ENCODE measurements at regions not wholly inside any gene's neighbourhood (a gene's known extent, or its start where the extent isn't known, plus 50 kb on each side); places are given as distances from the start of the nearest gene placed in this dataset.

- no peak overlapping the region for H3K4me3 ChIP-seq (ENCODE audit: low read depth, low read length)
- TF ChIP-seq, protein P1, sequence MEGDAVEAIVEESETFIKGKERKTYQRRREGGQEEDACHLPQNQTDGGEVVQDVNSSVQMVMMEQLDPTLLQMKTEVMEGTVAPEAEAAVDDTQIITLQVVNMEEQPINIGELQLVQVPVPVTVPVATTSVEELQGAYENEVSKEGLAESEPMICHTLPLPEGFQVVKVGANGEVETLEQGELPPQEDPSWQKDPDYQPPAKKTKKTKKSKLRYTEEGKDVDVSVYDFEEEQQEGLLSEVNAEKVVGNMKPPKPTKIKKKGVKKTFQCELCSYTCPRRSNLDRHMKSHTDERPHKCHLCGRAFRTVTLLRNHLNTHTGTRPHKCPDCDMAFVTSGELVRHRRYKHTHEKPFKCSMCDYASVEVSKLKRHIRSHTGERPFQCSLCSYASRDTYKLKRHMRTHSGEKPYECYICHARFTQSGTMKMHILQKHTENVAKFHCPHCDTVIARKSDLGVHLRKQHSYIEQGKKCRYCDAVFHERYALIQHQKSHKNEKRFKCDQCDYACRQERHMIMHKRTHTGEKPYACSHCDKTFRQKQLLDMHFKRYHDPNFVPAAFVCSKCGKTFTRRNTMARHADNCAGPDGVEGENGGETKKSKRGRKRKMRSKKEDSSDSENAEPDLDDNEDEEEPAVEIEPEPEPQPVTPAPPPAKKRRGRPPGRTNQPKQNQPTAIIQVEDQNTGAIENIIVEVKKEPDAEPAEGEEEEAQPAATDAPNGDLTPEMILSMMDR (IDR thresholded peaks at IDR 0.05; ENCODE audit: borderline replicate concordance, insufficient read depth, low read depth, low read length): no peak
These were observed 436.5 kb upstream of the DAB1 start for GRCh38 chr1:57860325-57860724.

DNA sequence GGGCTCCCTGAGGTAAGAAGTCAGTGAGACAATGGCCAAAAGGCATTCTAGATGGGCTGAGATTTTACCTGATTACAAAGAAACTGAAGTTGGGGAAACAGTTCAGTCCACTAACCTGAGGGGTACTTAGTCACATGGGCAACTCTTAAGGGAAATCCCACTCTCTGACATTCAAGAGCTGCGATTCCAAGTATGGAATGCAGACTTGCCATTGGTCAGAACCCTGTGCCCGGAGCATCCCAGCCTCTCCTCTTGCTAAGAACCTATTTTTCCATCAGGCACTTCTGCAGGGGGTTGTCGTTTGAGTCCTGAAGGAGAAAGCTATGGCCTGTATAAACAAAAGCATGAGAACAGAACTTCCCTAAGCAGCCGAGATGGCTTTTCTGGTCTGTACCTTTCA is 434.9 kb upstream of the DAB1 start:
- TF ChIP-seq, protein P1 (IDR thresholded peaks at IDR 0.05; ENCODE audit: borderline replicate concordance, insufficient read depth, low read depth, low read length): no peak
- H3K4me3 ChIP-seq (ENCODE audit: low read depth, low read length): no peak overlapping the region

- no peak overlapping the region for H3K4me3 ChIP-seq (ENCODE audit: low read depth, low read length)
- TF ChIP-seq, protein P1 (IDR thresholded peaks at IDR 0.05; ENCODE audit: borderline replicate concordance, insufficient read depth, low read depth, low read length): no peak
These were observed 433.9 kb upstream of the DAB1 start for GRCh38 chr1:57857809-57858208.

DNA sequence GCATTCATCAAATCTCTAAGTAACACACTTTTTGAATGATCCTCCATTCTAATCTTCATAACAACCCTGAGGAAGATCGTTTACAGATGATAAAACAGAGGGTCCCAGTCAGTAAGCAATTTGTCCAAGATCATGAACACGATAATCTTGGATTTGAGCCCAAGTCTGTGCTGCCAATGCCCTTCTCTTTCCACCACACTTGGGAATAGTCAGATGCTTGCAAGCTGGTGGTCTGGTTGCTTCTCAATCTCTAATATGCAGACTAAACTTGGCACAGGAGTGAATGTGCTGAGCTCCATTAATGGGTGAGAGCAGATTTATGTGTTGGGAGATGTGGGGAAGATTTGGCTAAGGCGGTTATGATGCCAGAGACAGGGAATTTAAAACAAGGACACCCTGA is 430.6 kb upstream of the DAB1 start:
- no peak overlapping the region for H3K4me3 ChIP-seq (ENCODE audit: low read depth, low read length)
- TF ChIP-seq, protein P1 (IDR thresholded peaks at IDR 0.05; ENCODE audit: borderline replicate concordance, insufficient read depth, low read depth, low read length): no peak

GRCh38 chr1:57850176-57850940 is 426.5 kb upstream of the DAB1 start:
- no peak overlapping the region for H3K4me3 ChIP-seq (ENCODE audit: low read depth, low read length)
- TF ChIP-seq, protein P1 (IDR thresholded peaks at IDR 0.05; ENCODE audit: borderline replicate concordance, insufficient read depth, low read depth, low read length): no peak

- H3K4me3 ChIP-seq (ENCODE audit: low read depth, low read length): no peak overlapping the region
- TF ChIP-seq, protein P1 (IDR thresholded peaks at IDR 0.05; ENCODE audit: borderline replicate concordance, insufficient read depth, low read depth, low read length): no peak
These were observed 424.5 kb upstream of the DAB1 start for GRCh38 chr1:57848406-57848805.

DNA sequence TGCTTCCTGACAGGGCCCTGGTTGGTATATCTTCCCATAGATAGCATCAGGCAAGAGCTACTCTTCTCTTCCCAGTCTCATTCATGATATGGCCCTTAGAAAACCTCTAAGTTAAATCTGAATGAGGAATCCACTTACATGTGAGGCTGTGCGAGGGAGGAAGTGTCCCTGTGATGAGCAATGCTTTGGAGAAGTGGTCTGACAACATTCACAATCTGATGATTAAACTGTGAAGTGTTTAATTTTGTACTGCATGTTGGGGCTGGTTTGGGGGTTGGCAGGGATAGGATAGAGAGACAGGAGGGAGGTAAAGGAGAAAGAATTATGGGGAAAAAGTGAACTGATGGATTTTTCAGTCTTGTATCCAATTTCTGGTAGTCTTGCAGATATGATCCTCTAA is 421.2 kb upstream of the DAB1 start:
- H3K4me3 ChIP-seq (ENCODE audit: low read depth, low read length): no peak overlapping the region

More for the DNA sequence above, 421.2 kb upstream of the DAB1 start:
- TF ChIP-seq, protein P1 (IDR thresholded peaks at IDR 0.05; ENCODE audit: borderline replicate concordance, insufficient read depth, low read depth, low read length): no peak
